ENCODE measurements at regions not wholly inside any gene's neighbourhood (a gene's known extent, or its start where the extent isn't known, plus 50 kb on each side); places are given as distances from the start of the nearest gene placed in this dataset.

- H3K27me3 ChIP-seq (replicated peaks; ENCODE audit: control insufficient read depth, insufficient read depth, low read length): no peaks in the 10 kb centered on the region
- intact Hi-C loops (cut with micrococcal nuclease; ENCODE audit: unreplicated experiment): loop anchor here (10.0 kb wide), 1 partner anchor 96 kb away; no protein-coding TSS in a partner anchor
- Mint-ChIP-seq H3K4me1 (ENCODE audit: low read depth, unreplicated experiment) (no peaks in the 10 kb centered on the region), H3K27me3 (ENCODE audit: insufficient read depth, unreplicated experiment) (peaks cover 3% of the 10 kb centered on the region), H3K9me3 (ENCODE audit: unreplicated experiment) (no peaks in the 10 kb centered on the region), H3K4me3 (ENCODE audit: unreplicated experiment) (no peak overlapping the region), H3K36me3 (ENCODE audit: insufficient read depth, unreplicated experiment) (no peaks in the 10 kb centered on the region), H3K27ac (ENCODE audit: unreplicated experiment) (no peak overlapping the region)
- CTCF ChIA-PET: no interaction called here
- BruUV-seq (replicated peaks): no TSS peak
- no peaks in the 10 kb centered on the region; the same call in 1 of the 2 replicates for H3K4me1 ChIP-seq
- no peaks in the 10 kb centered on the region for H3K9me3 ChIP-seq
- no peak overlapping the region for H3K4me3 ChIP-seq (ENCODE audit: low read depth, low read length)
- POLR2A ChIA-PET: no interaction called here
- H3K36me3 ChIP-seq (ENCODE audit: control insufficient read depth, insufficient read depth, low read length): no peaks in the 10 kb centered on the region
- no peak for TF ChIP-seq CTCF (IDR thresholded peaks at IDR 0.05; ENCODE audit: insufficient read depth in 1 of 2, low read depth in 1 of 2, low read length in 1 of 2, severe bottlenecking in 1 of 2, unreplicated experiment in 1 of 2)
- DNase-seq: no peak
These were observed 99.4 kb downstream of the DIRAS3 start for GRCh38 chr1:67951014-67951413.

DNA sequence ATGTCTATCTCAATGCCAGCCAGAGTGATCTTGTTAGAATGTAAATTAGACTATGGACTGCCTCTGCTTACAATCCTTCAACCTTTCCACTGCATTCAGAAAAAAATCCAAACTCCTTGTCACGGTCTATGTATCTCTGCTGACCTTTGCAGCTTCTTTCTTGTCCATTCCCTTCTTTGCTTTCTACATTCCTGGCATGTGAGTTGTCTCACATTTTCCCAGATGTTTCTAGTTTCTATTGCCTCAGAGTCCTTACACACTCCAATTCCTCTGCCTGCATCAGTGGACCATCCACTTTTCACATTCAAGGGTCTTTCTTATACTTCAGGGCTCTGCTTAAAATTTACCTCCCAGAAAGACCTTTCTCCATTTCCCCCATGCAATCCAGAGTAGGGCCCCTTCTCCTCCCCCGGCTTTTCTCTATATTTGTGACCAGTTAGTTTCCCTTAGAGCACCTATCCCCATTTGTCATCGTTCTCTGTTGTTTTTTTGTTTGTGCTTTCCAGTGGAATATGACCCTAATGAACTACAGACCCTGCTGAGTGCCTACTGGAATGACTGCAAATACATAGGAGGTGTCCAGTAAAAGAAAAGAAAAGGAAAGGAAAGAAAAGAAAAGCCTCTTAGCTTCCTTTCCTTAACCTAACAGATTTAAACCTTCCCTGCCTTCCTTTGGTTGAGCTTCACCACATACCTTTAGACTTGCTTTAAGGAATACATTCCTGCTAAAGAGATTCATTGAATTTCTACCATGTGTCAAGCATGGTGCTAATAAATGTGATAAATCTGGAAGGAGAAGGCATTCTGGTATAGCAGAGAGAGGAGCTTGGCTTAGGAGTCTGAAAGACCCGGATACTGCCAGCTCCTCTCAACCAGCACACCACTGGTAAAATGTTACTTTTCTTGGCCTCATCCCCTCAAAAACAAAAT lies 102.0 kb downstream of the DIRAS3 start:
- ChIA-PET CTCF (no interaction called here), POLR2A (no interaction called here)
- H3K27me3 ChIP-seq (replicated peaks; ENCODE audit: control insufficient read depth, insufficient read depth, low read length): no peaks in the 10 kb centered on the region
- H3K4me1 ChIP-seq: no peaks in the 10 kb centered on the region; the same call in 1 of the 2 replicates
- BruUV-seq (replicated peaks): no TSS peak
- no peak for TF ChIP-seq CTCF (IDR thresholded peaks at IDR 0.05; ENCODE audit: insufficient read depth in 1 of 2, low read depth in 1 of 2, low read length in 1 of 2, severe bottlenecking in 1 of 2, unreplicated experiment in 1 of 2)
- Mint-ChIP-seq H3K27ac (ENCODE audit: unreplicated experiment) (no peak overlapping the region), H3K9me3 (ENCODE audit: unreplicated experiment) (no peaks in the 10 kb centered on the region), H3K27me3 (ENCODE audit: insufficient read depth, unreplicated experiment) (no peaks in the 10 kb centered on the region), H3K36me3 (ENCODE audit: insufficient read depth, unreplicated experiment) (no peaks in the 10 kb centered on the region), H3K4me3 (ENCODE audit: unreplicated experiment) (no peak overlapping the region), H3K4me1 (ENCODE audit: low read depth, unreplicated experiment) (no peaks in the 10 kb centered on the region)
- no peak for DNase-seq
- H3K4me3 ChIP-seq (ENCODE audit: low read depth, low read length): no peak overlapping the region
- H3K36me3 ChIP-seq (ENCODE audit: control insufficient read depth, insufficient read depth, low read length): no peaks in the 10 kb centered on the region
- intact Hi-C loops (cut with micrococcal nuclease; ENCODE audit: unreplicated experiment): no loop called here
- no peaks in the 10 kb centered on the region for H3K9me3 ChIP-seq

GRCh38 chr1:67947114-67947513 lies 103.3 kb downstream of the DIRAS3 start:
- no TSS peak for BruUV-seq (replicated peaks)
- no peaks in the 10 kb centered on the region; the same call in 1 of the 2 replicates for H3K4me1 ChIP-seq
- intact Hi-C loops (cut with micrococcal nuclease; ENCODE audit: unreplicated experiment): no loop called here
- CTCF ChIA-PET: no interaction called here
- Mint-ChIP-seq H3K27me3 (ENCODE audit: insufficient read depth, unreplicated experiment) (no peaks in the 10 kb centered on the region), H3K27ac (ENCODE audit: unreplicated experiment) (no peak overlapping the region), H3K9me3 (ENCODE audit: unreplicated experiment) (no peaks in the 10 kb centered on the region), H3K4me3 (ENCODE audit: unreplicated experiment) (no peak overlapping the region), H3K4me1 (ENCODE audit: low read depth, unreplicated experiment) (no peaks in the 10 kb centered on the region), H3K36me3 (ENCODE audit: insufficient read depth, unreplicated experiment) (no peaks in the 10 kb centered on the region)
- H3K36me3 ChIP-seq (ENCODE audit: control insufficient read depth, insufficient read depth, low read length): no peaks in the 10 kb centered on the region
- no peak overlapping the region for H3K4me3 ChIP-seq (ENCODE audit: low read depth, low read length)
- TF ChIP-seq CTCF (IDR thresholded peaks at IDR 0.05; ENCODE audit: insufficient read depth in 1 of 2, low read depth in 1 of 2, low read length in 1 of 2, severe bottlenecking in 1 of 2, unreplicated experiment in 1 of 2): no peak
- no peaks in the 10 kb centered on the region for H3K27me3 ChIP-seq (replicated peaks; ENCODE audit: control insufficient read depth, insufficient read depth, low read length)
- POLR2A ChIA-PET: no interaction called here
- no peaks in the 10 kb centered on the region for H3K9me3 ChIP-seq
- no peak for DNase-seq
